Mucosa of gallbladder (tissue), 1 donor: ENCODE measurements at regions not wholly inside any gene's neighbourhood (a gene's known extent, or its start where the extent isn't known, plus 50 kb on each side); places are given as distances from the start of the nearest gene placed in this dataset.
"Not testable (repeated sequence)": the region's sequence is repeated elsewhere in the genome, so short reads cannot be mapped to it uniquely, and the experiment has no call there.

ENCODE experiments used
- DNase-seq: peaks from one replicate; pipeline ENCODE4 v3.0.0-alpha.2; 2020; ENCODE audit warnings: low spot score
- donor health status: DM: no; HTN: no; CAD: no.

GRCh38 chr4:71081192-71081591 lies 87.7 kb downstream of the DCK start:
- DNase-seq: no peak

GRCh38 chr4:71093745-71094144 lies 100.3 kb downstream of the DCK start:
- DNase-seq: no peak

GRCh38 chr4:71094201-71094600 lies 100.8 kb downstream of the DCK start:
- DNase-seq: no peak

- DNase-seq: no peak
Observed at GRCh38 chr4:71095141-71095540, 101.7 kb downstream of the DCK start.

- no peak for DNase-seq
Observed at GRCh38 chr4:71095545-71095944, 102.1 kb downstream of the DCK start.

- DNase-seq: no peak
Observed at GRCh38 chr4:71107726-71108125, 114.3 kb downstream of the DCK start.

GRCh38 chr4:71110499-71110898 lies 117.0 kb downstream of the DCK start:
- DNase-seq: no peak

- DNase-seq: not testable (repeated sequence)
Observed at GRCh38 chr4:71111133-71111532, 117.7 kb downstream of the DCK start.

GRCh38 chr4:71113294-71113693 lies 119.8 kb downstream of the DCK start:
- no peak for DNase-seq

GRCh38 chr4:71120831-71121524 lies 127.5 kb downstream of the DCK start:
- DNase-seq: no peak

GRCh38 chr4:71123951-71124350 lies 130.5 kb downstream of the DCK start:
- no peak for DNase-seq

GRCh38 chr4:71125137-71125536 lies 131.7 kb downstream of the DCK start:
- DNase-seq: no peak

GRCh38 chr4:71126719-71127118 lies 133.3 kb downstream of the DCK start:
- DNase-seq: no peak

- DNase-seq: peak; percentile 26
Observed at GRCh38 chr4:71130827-71131603, 137.6 kb downstream of the DCK start.

GRCh38 chr4:71132486-71132885 lies 139.0 kb downstream of the DCK start:
- no peak for DNase-seq

- no peak for DNase-seq
Observed at GRCh38 chr4:71133491-71133890, 140.0 kb downstream of the DCK start.

GRCh38 chr4:71136071-71136470 lies 142.6 kb downstream of the DCK start:
- DNase-seq: no peak

- peak; percentile 63 for DNase-seq
Observed at GRCh38 chr4:71138007-71138615, 144.7 kb downstream of the DCK start.

- no peak for DNase-seq
Observed at GRCh38 chr4:71140563-71140962, 147.1 kb downstream of the DCK start.

GRCh38 chr4:71141125-71141524 lies 147.7 kb downstream of the DCK start:
- DNase-seq: no peak

GRCh38 chr4:71147261-71147660 lies 153.8 kb downstream of the DCK start:
- no peak for DNase-seq

GRCh38 chr4:71148545-71148944 lies 155.1 kb downstream of the DCK start:
- DNase-seq: no peak

- no peak for DNase-seq
Observed at GRCh38 chr4:71151054-71151453, 157.6 kb downstream of the DCK start.
